ENCODE measurements at regions not wholly inside any gene's neighbourhood (a gene's known extent, or its start where the extent isn't known, plus 50 kb on each side); places are given as distances from the start of the nearest gene placed in this dataset.

DNA sequence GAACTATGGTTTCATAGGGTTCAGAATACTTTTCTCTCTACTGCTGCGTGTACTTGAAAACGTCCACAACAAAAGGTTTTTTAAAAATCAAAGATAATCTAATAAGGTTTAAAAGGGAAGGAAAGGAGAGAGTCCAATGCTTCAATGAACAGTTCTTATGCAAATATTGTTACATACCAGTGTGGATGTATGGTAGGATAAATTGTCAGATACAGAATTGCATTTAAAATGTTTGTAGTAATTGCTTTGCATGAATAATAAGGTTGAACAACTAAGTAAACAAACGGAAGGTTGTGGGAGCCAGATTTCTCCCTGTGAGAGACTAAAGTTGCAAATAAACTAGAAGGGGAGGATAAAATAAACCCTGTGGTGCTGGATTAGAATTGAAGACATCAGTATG is 53.8 kb upstream of the RBBP8 start:
- DNase-seq (ENCODE audit: low read depth, low spot score), result no peak
- ChIA-PET CTCF (no interaction called here), POLR2A (no interaction called here)
- no peak overlapping the region for H3K4me3 ChIP-seq (ENCODE audit: low read depth, low read length)
- TF ChIP-seq, protein P1, sequence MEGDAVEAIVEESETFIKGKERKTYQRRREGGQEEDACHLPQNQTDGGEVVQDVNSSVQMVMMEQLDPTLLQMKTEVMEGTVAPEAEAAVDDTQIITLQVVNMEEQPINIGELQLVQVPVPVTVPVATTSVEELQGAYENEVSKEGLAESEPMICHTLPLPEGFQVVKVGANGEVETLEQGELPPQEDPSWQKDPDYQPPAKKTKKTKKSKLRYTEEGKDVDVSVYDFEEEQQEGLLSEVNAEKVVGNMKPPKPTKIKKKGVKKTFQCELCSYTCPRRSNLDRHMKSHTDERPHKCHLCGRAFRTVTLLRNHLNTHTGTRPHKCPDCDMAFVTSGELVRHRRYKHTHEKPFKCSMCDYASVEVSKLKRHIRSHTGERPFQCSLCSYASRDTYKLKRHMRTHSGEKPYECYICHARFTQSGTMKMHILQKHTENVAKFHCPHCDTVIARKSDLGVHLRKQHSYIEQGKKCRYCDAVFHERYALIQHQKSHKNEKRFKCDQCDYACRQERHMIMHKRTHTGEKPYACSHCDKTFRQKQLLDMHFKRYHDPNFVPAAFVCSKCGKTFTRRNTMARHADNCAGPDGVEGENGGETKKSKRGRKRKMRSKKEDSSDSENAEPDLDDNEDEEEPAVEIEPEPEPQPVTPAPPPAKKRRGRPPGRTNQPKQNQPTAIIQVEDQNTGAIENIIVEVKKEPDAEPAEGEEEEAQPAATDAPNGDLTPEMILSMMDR (IDR thresholded peaks at IDR 0.05; ENCODE audit: insufficient read depth, low read length, missing control alignments), result no peak

DNA sequence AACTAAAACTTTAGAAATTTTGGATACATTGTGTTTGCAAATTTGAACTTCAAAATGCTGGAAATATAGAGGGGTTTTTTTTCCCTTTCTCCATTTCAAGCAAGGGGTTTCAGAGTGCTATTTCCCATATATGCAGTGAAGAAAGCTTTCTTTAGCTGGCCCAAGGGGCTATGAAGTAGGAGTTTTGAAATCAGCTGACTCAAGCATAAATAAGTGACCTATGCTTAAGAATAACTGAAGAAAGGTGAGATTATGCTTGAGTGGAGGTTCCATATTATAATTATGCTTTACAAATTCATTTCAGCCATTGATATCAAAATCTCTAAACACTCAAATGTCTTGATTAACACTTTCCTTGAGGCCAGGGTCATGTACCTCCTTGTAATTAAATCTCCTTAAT is 51.0 kb upstream of the RBBP8 start:
- H3K4me3 ChIP-seq (ENCODE audit: low read depth, low read length), result no peak overlapping the region
- TF ChIP-seq, protein P1 (IDR thresholded peaks at IDR 0.05; ENCODE audit: insufficient read depth, low read length, missing control alignments), result no peak
- ChIA-PET POLR2A (no interaction called here), CTCF (interaction anchor here (1.8 kb wide), 1 partner anchor 10 kb away, joined by 4 read pairs; no protein-coding TSS in a partner anchor)
- DNase-seq (ENCODE audit: low read depth, low spot score), result no peak

DNA sequence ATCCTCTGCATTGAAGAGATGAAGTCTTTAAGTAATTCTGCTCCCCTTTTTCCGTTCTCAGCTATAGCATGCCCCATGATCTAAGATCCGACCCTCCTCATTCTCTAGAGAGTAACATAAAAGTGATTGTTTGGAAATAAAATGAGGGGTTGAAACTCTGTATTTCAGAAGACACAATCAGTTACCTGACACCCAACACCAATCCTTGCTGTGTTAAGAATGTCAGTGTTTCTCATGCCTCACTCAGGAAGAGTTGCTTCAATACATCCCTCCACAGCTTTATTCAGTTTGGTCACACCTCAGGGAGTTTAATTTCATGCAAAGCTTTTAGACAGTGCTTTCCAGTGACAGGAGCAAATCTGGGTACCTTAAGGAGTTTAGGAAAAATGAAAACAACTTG is 49.9 kb upstream of the RBBP8 start:
- TF ChIP-seq, protein P1 (IDR thresholded peaks at IDR 0.05; ENCODE audit: insufficient read depth, low read length, missing control alignments), result no peak
- no peak for DNase-seq (ENCODE audit: low read depth, low spot score)
- POLR2A ChIA-PET, result no interaction called here
- H3K4me3 ChIP-seq (ENCODE audit: low read depth, low read length), result no peak overlapping the region
- CTCF ChIA-PET, result interaction anchor here (1.8 kb wide), 1 partner anchor 11 kb away, joined by 4 read pairs; no protein-coding TSS in a partner anchor
